ENCODE measurements at regions not wholly inside any gene's neighbourhood (a gene's known extent, or its start where the extent isn't known, plus 50 kb on each side); places are given as distances from the start of the nearest gene placed in this dataset.

- TF ChIP-seq, protein P1, sequence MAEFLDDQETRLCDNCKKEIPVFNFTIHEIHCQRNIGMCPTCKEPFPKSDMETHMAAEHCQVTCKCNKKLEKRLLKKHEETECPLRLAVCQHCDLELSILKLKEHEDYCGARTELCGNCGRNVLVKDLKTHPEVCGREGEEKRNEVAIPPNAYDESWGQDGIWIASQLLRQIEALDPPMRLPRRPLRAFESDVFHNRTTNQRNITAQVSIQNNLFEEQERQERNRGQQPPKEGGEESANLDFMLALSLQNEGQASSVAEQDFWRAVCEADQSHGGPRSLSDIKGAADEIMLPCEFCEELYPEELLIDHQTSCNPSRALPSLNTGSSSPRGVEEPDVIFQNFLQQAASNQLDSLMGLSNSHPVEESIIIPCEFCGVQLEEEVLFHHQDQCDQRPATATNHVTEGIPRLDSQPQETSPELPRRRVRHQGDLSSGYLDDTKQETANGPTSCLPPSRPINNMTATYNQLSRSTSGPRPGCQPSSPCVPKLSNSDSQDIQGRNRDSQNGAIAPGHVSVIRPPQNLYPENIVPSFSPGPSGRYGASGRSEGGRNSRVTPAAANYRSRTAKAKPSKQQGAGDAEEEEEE (CRISPR knock-in tag; IDR thresholded peaks at IDR 0.05; ENCODE audit: borderline replicate concordance): no peak
- no peak for TF ChIP-seq ARID3A (IDR thresholded peaks at IDR 0.05; ENCODE audit: low read depth, low read length)
Measured at GRCh38 chr4:167767281-167767680, 325.1 kb upstream of the ANXA10 start (continued).

GRCh38 chr4:167774646-167775045 is 317.7 kb upstream of the ANXA10 start:
- ATAC-seq (no peak), FAIRE-seq (no peak), DNase-seq (ENCODE audit: low spot score) (no peak)
- no TSS peak for BruUV-seq (replicated peaks)
- CTCF ChIA-PET (ENCODE audit: low intra/inter-chr PET ratio, low total read pairs): interaction anchor here (0.6 kb wide), 1 partner anchor 669 kb away, joined by 3 read pairs; no protein-coding TSS in a partner anchor
- Histone ChIP-seq H3K27ac (ENCODE audit: extremely low read length, insufficient read depth, low read length) (no peak overlapping the region), H3K9ac (ENCODE audit: insufficient read depth, low read depth, low read length) (no peak overlapping the region), H4K20me1 (ENCODE audit: insufficient read depth, low read length) (no peaks in the 10 kb centered on the region), H3K27me3 (ENCODE audit: control insufficient read depth in 1 of 2, insufficient read depth in 2 of 2, low read length in 2 of 2) (no peaks in the 10 kb centered on the region), H3K4me3 (replicated peaks in 1 of 3; ENCODE audit: insufficient read depth in 1 of 3, low read depth in 2 of 3, low read length in 3 of 3) (no peak overlapping the region), H3K4me2 (ENCODE audit: low read depth, low read length) (no peak overlapping the region), H3K36me3 (replicated peaks in 1 of 2; ENCODE audit: control insufficient read depth in 1 of 2, insufficient read depth in 2 of 2, low read length in 2 of 2) (no peaks in the 10 kb centered on the region), H3K9me3 (ENCODE audit: low read length) (peaks cover 33% of the 10 kb centered on the region), H3K79me2 (ENCODE audit: insufficient read depth, low read length) (no peaks in the 10 kb centered on the region), H2AFZ (ENCODE audit: low read length) (no peak overlapping the region), H3K4me1 (ENCODE audit: insufficient read depth, low read length) (no peaks in the 10 kb centered on the region)
- in situ Hi-C loops (cut with HindIII; ENCODE audit: extremely low pct_ligation_motif_present, low pct_unique_long_range_greater_than_20kb) (no loop called here), intact Hi-C loops (cut with micrococcal nuclease; ENCODE audit: unreplicated experiment) (no loop called here)
- POLR2A ChIA-PET: no interaction called here
- TF ChIP-seq, protein P2, sequence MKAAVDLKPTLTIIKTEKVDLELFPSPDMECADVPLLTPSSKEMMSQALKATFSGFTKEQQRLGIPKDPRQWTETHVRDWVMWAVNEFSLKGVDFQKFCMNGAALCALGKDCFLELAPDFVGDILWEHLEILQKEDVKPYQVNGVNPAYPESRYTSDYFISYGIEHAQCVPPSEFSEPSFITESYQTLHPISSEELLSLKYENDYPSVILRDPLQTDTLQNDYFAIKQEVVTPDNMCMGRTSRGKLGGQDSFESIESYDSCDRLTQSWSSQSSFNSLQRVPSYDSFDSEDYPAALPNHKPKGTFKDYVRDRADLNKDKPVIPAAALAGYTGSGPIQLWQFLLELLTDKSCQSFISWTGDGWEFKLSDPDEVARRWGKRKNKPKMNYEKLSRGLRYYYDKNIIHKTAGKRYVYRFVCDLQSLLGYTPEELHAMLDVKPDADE (CRISPR knock-in tag; IDR thresholded peaks at IDR 0.05): no peak
- TF ChIP-seq XRCC5 (optimal IDR thresholded peaks at IDR 0.05; ENCODE audit: low read length): no peak
- TF ChIP-seq ZBTB42 (CRISPR knock-in tag; IDR thresholded peaks at IDR 0.05): no peak
- no peak for TF ChIP-seq ZNF441 (CRISPR knock-in tag; IDR thresholded peaks at IDR 0.05; ENCODE audit: borderline replicate concordance)
- TF ChIP-seq ZFP82 (CRISPR knock-in tag; IDR thresholded peaks at IDR 0.05; ENCODE audit: borderline replicate concordance): no peak
- no peak for TF ChIP-seq ZNF570 (CRISPR knock-in tag; IDR thresholded peaks at IDR 0.05; ENCODE audit: borderline replicate concordance)
- TF ChIP-seq AKNA (CRISPR knock-in tag; IDR thresholded peaks at IDR 0.05; ENCODE audit: borderline replicate concordance): no peak
- TF ChIP-seq ZNF234 (CRISPR knock-in tag; conservative IDR thresholded peaks at IDR 0.05): no peak

Data from HepG2 (cell line).